NCI-H187 (cell line): ENCODE measurements at regions not wholly inside any gene's neighbourhood (a gene's known extent, or its start where the extent isn't known, plus 50 kb on each side); places are given as distances from the start of the nearest gene placed in this dataset.

ENCODE experiments used
- DNase-seq, 2 experiments: peaks; one replicate each; lab custom pipeline; 2025; lab: John Stamatoyannopoulos, UW

- DNase-seq: no peak
These were observed 98.4 kb downstream of the GLUL start for GRCh38 chr1:182293119-182293589.

DNA sequence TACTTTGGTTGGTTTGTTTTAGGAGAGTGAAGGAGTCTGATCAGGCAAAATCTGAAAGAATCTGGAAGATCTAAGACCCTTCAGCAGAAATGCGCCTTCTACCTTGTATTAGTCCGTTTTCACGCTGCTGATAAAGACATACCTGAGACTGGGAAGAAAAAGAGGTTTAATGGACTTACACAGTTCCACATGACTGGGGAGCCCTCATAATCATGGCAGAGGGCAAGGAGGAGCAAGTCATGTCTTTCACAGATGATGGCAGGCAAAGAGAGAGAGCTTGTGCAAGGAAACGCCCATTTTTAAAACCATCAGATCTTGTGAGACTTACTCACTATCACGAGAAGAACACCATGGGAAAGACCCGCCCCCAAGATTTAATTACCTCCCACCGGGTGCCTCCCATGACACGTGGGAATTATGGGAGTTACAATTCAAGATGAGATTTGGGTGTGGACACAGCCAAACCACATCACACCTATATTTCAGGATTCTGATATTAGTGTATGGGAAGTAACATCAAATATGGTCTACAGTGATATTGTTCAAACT, 99.3 kb downstream of the GLUL start:
- DNase-seq: no peak

DNA sequence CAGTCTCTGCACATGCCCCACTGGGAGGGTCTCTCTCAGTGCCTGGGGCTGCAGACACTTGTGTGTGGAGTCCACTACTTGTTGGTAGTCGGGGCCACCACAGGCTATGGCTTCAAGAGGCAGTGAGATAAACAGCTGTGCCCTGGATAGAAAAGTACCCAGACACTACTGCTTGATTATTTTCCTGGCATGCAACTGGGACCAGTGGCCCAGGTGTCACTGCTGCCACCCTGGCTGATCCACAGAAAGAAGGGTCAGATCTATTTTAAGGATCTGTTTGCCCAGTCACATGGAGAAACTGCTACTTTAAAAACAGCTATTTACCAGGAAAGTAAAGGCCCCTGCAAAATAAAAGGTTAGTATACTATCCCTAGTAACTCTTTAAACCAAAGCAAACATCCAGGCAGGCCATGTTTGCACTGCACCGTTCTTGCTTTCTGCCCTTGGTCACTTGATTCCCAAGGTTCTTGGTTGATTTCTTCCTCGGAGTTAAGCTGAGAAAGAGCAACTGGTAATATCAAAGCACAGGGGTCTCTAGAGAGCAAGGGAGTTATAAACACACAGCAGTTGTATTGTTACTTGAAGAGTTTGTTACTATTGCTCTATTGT, 99.9 kb downstream of the GLUL start:
- DNase-seq: no peak

- no peak for DNase-seq
These were observed 102.6 kb downstream of the GLUL start for GRCh38 chr1:182288749-182289604.

- no peak for DNase-seq
These were observed 104.8 kb downstream of the GLUL start for GRCh38 chr1:182286761-182287160.

- no peak for DNase-seq
These were observed 107.6 kb downstream of the GLUL start for GRCh38 chr1:182283746-182284544.

- DNase-seq: no peak
These were observed 110.0 kb downstream of the GLUL start for GRCh38 chr1:182281541-182281940.

DNA sequence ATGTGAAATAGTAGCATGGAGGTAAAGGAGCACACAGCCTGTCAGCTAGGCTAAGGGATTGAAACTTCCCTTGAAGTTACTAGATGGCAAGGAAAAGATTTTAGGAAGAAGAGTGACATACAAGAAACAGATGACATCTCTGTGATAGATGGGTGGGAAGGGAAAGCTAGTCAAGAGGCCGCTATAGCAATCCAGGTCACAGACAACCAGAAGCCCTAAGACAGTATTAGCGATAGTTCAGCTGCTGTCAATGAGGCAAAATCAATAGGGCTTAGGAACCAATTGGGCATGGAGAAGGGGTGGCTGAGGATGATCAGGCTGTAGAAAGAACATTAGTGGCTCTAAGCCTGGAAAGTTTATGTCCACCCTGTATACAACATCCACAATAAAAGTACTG, 111.1 kb downstream of the GLUL start:
- DNase-seq: peak; percentile 26 to 29

DNA sequence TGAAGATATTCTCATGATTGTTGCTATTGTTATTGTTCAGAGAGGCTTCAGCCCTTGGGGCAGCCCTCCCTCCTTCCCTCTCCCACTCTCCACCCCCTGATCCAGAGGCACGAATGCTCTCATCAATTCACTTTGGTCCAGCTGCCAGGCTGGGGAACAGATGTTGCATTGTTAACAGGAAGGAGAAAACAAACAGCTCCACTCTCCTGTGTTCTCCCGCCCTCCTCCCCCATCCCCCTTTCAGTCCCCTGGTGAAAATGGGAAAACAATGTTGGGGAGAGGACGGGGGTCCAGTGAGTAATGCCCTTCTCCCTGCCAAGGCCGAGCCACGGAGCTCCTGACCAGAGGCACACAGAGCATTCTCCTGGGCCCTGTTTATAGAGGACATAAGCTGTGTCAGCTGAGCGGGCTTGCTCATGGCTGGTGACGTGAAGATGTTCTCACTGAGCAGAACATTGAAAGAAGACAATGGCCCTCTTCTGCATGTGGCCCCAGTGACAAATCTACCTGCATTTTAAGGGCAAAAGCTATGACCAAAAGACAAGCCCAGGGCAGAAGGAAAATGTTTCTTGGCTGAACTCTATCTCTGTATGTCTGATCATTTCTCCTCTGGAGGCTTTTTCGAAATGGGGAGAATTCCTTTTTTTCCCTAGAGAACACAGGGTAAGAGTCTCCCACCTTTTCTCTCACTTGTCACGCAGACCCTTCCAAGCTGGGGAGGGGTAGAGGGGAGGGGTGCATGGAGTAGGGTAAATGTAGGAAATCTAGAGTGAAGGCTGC, 111.7 kb downstream of the GLUL start:
- DNase-seq: no peak

GRCh38 chr1:182279302-182279701, 112.3 kb downstream of the GLUL start:
- DNase-seq: no peak

GRCh38 chr1:182278144-182279054, 113.2 kb downstream of the GLUL start:
- DNase-seq: no peak

GRCh38 chr1:182275271-182275670, 116.3 kb downstream of the GLUL start:
- DNase-seq: no peak

DNA sequence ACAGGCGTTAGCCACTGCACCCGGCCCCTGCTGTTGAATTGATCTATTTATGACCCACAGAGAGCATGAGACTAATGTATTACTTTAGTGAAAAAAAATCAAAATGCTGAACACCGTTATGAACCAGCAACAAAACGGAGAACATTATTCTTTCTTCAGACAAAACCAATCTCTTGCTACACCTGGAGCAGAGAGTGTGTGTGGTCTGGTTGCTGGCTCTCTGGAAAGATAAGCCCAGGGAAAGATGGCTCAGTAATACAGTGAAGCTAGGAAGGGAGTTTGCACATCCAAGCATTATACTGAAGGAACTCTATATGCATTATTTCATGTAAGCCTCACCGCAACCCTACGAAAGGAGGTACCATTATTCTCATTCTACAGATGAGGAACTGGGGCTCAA, 117.0 kb downstream of the GLUL start:
- DNase-seq: no peak

DNA sequence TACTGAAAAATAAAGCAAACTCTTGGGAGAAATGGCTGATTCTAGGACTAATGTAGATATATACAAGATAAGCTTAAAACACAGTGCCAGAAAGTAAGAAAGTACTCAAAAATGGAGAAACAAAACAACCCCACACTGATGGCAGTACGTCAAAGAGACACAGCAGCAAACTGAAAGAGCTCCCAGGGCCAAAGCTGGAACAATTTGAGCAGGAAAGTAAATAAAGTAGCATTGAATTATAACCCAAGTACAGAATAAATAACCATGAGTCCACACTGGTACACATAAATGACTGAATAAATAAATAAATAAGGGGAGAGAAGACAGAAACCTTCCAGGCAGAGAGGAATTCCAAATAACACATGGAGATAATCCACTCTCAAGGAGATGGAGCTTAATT, 120.9 kb downstream of the GLUL start:
- DNase-seq: no peak

- DNase-seq: no peak
These were observed 122.5 kb downstream of the GLUL start for GRCh38 chr1:182269097-182269496.

- no peak for DNase-seq
These were observed 122.9 kb downstream of the GLUL start for GRCh38 chr1:182268669-182269068.

- DNase-seq: no peak
These were observed 127.4 kb downstream of the GLUL start for GRCh38 chr1:182264185-182264584.

DNA sequence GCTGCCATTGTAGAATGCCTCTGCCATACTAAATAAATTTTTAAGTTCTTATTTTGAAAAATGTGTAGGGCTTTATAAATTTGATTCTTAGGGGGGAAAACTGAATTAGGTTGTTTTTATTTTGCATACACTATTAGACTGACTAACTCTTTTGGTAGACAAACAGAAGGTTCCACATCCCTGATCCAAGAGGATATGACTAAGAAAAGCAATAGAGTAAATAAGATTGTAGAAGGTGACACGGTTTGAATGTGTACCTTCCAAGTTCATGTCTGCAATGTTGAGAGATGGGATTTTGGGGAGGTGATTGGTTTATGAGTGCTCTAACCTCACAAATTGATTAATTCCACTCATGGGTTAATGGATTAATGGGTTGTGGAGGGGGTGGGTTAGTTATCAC, 127.9 kb downstream of the GLUL start:
- no peak for DNase-seq

DNA sequence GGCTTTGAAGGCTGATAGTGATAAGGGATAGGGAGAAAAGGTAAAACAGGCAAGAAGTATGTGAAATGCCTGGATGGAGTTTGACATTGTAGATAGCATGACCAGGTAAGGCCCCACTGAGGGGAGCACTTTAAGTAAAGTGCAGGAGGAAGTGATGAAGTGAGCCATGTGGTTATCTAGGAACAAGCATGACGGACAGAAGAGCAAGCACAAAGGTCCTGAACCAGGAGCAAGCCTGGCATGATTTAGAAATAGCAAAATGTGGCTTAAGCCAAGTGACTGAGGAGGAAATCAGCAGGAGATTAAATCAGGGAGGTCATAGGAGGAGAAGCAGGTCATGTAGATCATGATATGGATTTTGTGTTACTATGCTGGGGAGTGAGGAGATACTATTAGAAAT, 129.2 kb downstream of the GLUL start:
- no peak for DNase-seq

- no peak for DNase-seq
These were observed 129.9 kb downstream of the GLUL start for GRCh38 chr1:182261655-182262054.

- no peak for DNase-seq
These were observed 131.1 kb downstream of the GLUL start for GRCh38 chr1:182260516-182260915.
